Gastrocnemius medialis (tissue), 4 donors: ENCODE measurements at regions not wholly inside any gene's neighbourhood (a gene's known extent, or its start where the extent isn't known, plus 50 kb on each side); places are given as distances from the start of the nearest gene placed in this dataset.

Source experiments
- ATAC-seq, 2 donors: fragments of 150-250 bp; one replicate each; pipeline ENCODE4 v1.9.1; 2016
- DNase-seq, 2 donors: peaks; one replicate each; pipeline ENCODE4 v3.0.0-alpha.2; 2019
- H3K27ac ChIP-seq, 4 donors: fragments of 200-600 bp; sonication (generic); 1 replicate in 1 of 4; 2 replicates in 3 of 4; pipeline ENCODE4 v1.5.1; 2016 to 2018; ENCODE audit warnings: mild to moderate bottlenecking in 2 of 4, moderate library complexity in 1 of 4
- H3K27me3 ChIP-seq, 3 donors: fragments of 200-600 bp; sonication (generic) in 2 of 3; 1 replicate in 1 of 3; 2 replicates in 2 of 3; pipeline versions ENCODE4 v1.5.1 to v1.6.0; 2016 to 2019; ENCODE audit warnings: mild to moderate bottlenecking in 1 of 3, moderate library complexity in 1 of 3
- H3K36me3 ChIP-seq, 2 donors: fragments of 200-600 bp; sonication (generic) in 1 of 2; one replicate each; pipeline ENCODE4 v1.5.1; 2017 to 2018
- H3K4me1 ChIP-seq, 2 donors: fragments of 200-600 bp; sonication (generic) in 1 of 2; one replicate each; pipeline ENCODE4 v1.5.1; 2016 to 2017; ENCODE audit warnings: mild to moderate bottlenecking in 2 of 2
- H3K4me3 ChIP-seq, 4 donors: fragments of 200-600 bp; sonication (generic) in 3 of 4; 1 replicate in 1 of 4; 2 replicates in 3 of 4; pipeline ENCODE4 v1.5.1; 2016 to 2019; ENCODE audit warnings: mild to moderate bottlenecking in 2 of 4
- H3K9me3 ChIP-seq, 3 donors: fragments of 200-600 bp; sonication (generic) in 2 of 3; 1 replicate in 1 of 3; 2 replicates in 2 of 3; pipeline ENCODE4 v1.5.1; 2016 to 2019
- CTCF ChIP-seq, 5 experiments: fragments of 450-650 bp in 3 of 5; fragments of 200-600 bp in 2 of 5; sonication (generic) in 2 of 5; IDR thresholded peaks in 4 of 5; conservative IDR thresholded peaks in 1 of 5; 1 replicate in 4 of 5; 2 replicates in 1 of 5; pipeline ENCODE4 v1.5.1; 2016 to 2019; ENCODE audit warnings: antibody characterized with exemption in 5 of 5, mild to moderate bottlenecking in 3 of 5, moderate library complexity in 3 of 5
- POLR2A ChIP-seq, 2 donors: fragments of 450-650 bp; IDR thresholded peaks; one replicate each; pipeline ENCODE4 v1.6.1; 2017; ENCODE audit warnings: antibody characterized with exemption in 2 of 2, mild to moderate bottlenecking in 2 of 2, moderate library complexity in 2 of 2
- in situ Hi-C, 4 donors: fragments of 200-750 bp; cut with MboI; loops; one replicate each; pipeline versions ENCODE4 v1.15.0 to v1.8.0; 2017; ENCODE audit warnings: low sequenced_read_pairs in 4 of 4
- intact Hi-C: fragments of 100-400 bp; cut with DNase I; formaldehyde crosslinking; loops from one replicate; pipeline ENCODE4 v1.15.1; 2023; ENCODE audit warnings: low total_unique reads

- no peak overlapping the region for H3K4me3 ChIP-seq
- intact Hi-C loops, result no loop called here
- no peaks in the 10 kb centered on the region for H3K27me3 ChIP-seq
- H3K36me3 ChIP-seq, result no peaks in the 10 kb centered on the region
- TF ChIP-seq POLR2A (IDR thresholded peaks at IDR 0.05) (no peak), CTCF (IDR thresholded peaks at IDR 0.05 in 4 of 5, conservative IDR thresholded peaks at IDR 0.05 in 1 of 5) (no peak)
- in situ Hi-C loops, result no loop called here
- no peak overlapping the region for H3K27ac ChIP-seq
- DNase-seq (no peak), ATAC-seq (no peak)
- no peaks in the 10 kb centered on the region for H3K4me1 ChIP-seq
- no peaks in the 10 kb centered on the region for H3K9me3 ChIP-seq
Observed at GRCh38 chr12:130007771-130008170, 103.9 kb upstream of the TMEM132D start.

- Histone ChIP-seq H3K36me3 (no peaks in the 10 kb centered on the region), H3K4me3 (no peak overlapping the region), H3K27ac (no peak overlapping the region), H3K27me3 (no peaks in the 10 kb centered on the region), H3K9me3 (no peaks in the 10 kb centered on the region), H3K4me1 (no peaks in the 10 kb centered on the region)
- in situ Hi-C loops (no loop called here), intact Hi-C loops (no loop called here)
- TF ChIP-seq CTCF (IDR thresholded peaks at IDR 0.05 in 4 of 5, conservative IDR thresholded peaks at IDR 0.05 in 1 of 5) (no peak), POLR2A (IDR thresholded peaks at IDR 0.05) (no peak)
- DNase-seq, result no peak
- ATAC-seq, result no peak
Observed at GRCh38 chr12:130008241-130008640, 104.4 kb upstream of the TMEM132D start.

- H3K4me3 ChIP-seq, result no peak overlapping the region
- H3K9me3 ChIP-seq, result no peaks in the 10 kb centered on the region
- intact Hi-C loops, result no loop called here
- ATAC-seq (no peak), DNase-seq (no peak)
- H3K4me1 ChIP-seq, result no peaks in the 10 kb centered on the region
- no peak overlapping the region for H3K27ac ChIP-seq
- H3K36me3 ChIP-seq, result no peaks in the 10 kb centered on the region
- in situ Hi-C loops, result no loop called here
- peaks cover 0 to 6% (median 0%) of the 10 kb centered on the region in 3 donors for H3K27me3 ChIP-seq
- TF ChIP-seq CTCF (IDR thresholded peaks at IDR 0.05 in 4 of 5, conservative IDR thresholded peaks at IDR 0.05 in 1 of 5) (no peak), POLR2A (IDR thresholded peaks at IDR 0.05) (no peak)
Observed at GRCh38 chr12:130009961-130010360, 106.1 kb upstream of the TMEM132D start.

GRCh38 chr12:130011611-130012385 lies 108.0 kb upstream of the TMEM132D start:
- Histone ChIP-seq H3K9me3 (no peaks in the 10 kb centered on the region), H3K36me3 (no peaks in the 10 kb centered on the region), H3K4me3 (no peak overlapping the region), H3K4me1 (no peaks in the 10 kb centered on the region), H3K27me3 (peaks cover 0 to 6% (median 2%) of the 10 kb centered on the region in 3 donors), H3K27ac (no peak overlapping the region)
- in situ Hi-C loops, result no loop called here
- DNase-seq (no peak), ATAC-seq (no peak)
- intact Hi-C loops, result no loop called here
- TF ChIP-seq POLR2A (IDR thresholded peaks at IDR 0.05), result no peak
- TF ChIP-seq CTCF (IDR thresholded peaks at IDR 0.05 in 4 of 5, conservative IDR thresholded peaks at IDR 0.05 in 1 of 5), result no peak
